22Rv1 (cell line): ENCODE measurements at regions not wholly inside any gene's neighbourhood (a gene's known extent, or its start where the extent isn't known, plus 50 kb on each side); places are given as distances from the start of the nearest gene placed in this dataset.

Experiments used
- ZFX ChIP-seq: fragments of 450-650 bp; IDR thresholded peaks from 2 replicates; pipeline ENCODE4 v1.6.1; 2017; ENCODE audit warnings: antibody characterized with exemption, borderline replicate concordance
- TF ChIP-seq, protein P1 (sequence below): fragments of 450-650 bp; IDR thresholded peaks from 2 replicates; pipeline ENCODE4 v1.5.1; 2017; ENCODE audit warnings: mild to moderate bottlenecking

DNA sequence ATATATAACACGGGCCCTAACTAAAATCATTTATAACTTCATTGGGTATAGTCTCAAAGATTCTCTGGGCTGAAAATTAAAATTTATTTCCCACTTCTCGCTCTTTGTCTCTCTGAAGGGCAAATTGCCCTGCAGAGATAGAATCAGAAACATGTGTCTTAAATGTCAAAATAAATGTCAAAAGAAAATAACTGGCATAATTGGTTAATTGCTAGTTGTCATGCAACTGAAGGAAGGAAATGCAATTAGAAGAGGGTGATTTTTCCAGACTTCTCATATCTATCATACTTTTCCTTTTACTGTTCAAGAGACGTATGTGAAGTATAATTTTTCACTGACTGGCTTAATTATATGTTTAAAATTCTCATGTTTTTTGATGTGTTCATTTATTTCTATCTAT lies 80.3 kb upstream of the HMGCLL1 start:
- TF ChIP-seq, protein P1, sequence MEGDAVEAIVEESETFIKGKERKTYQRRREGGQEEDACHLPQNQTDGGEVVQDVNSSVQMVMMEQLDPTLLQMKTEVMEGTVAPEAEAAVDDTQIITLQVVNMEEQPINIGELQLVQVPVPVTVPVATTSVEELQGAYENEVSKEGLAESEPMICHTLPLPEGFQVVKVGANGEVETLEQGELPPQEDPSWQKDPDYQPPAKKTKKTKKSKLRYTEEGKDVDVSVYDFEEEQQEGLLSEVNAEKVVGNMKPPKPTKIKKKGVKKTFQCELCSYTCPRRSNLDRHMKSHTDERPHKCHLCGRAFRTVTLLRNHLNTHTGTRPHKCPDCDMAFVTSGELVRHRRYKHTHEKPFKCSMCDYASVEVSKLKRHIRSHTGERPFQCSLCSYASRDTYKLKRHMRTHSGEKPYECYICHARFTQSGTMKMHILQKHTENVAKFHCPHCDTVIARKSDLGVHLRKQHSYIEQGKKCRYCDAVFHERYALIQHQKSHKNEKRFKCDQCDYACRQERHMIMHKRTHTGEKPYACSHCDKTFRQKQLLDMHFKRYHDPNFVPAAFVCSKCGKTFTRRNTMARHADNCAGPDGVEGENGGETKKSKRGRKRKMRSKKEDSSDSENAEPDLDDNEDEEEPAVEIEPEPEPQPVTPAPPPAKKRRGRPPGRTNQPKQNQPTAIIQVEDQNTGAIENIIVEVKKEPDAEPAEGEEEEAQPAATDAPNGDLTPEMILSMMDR, result no peak
- no peak for TF ChIP-seq ZFX
